ENCODE measurements at regions not wholly inside any gene's neighbourhood (a gene's known extent, or its start where the extent isn't known, plus 50 kb on each side); places are given as distances from the start of the nearest gene placed in this dataset.
"Not testable (repeated sequence)": the region's sequence is repeated elsewhere in the genome, so short reads cannot be mapped to it uniquely, and the experiment has no call there.

DNA sequence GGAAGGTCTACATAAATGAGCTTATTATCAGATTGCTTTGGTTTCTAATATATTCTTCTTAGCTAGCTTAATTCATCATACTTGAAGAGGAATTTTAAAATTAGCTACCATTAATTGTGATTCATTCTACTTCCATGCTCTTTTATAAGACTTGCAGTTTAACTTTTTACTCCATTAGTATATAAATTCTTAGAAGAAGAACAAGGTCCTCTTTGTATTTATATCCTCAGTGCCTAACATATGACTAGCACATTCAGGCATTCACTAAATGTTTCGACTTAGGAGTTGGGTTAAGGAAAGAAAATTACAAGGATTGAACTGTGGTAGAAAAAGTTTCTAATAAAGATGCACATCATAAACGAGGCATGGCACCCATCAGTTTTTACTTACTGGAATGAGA, 1135.5 kb downstream of the JRKL start:
- TF ChIP-seq, protein P1, sequence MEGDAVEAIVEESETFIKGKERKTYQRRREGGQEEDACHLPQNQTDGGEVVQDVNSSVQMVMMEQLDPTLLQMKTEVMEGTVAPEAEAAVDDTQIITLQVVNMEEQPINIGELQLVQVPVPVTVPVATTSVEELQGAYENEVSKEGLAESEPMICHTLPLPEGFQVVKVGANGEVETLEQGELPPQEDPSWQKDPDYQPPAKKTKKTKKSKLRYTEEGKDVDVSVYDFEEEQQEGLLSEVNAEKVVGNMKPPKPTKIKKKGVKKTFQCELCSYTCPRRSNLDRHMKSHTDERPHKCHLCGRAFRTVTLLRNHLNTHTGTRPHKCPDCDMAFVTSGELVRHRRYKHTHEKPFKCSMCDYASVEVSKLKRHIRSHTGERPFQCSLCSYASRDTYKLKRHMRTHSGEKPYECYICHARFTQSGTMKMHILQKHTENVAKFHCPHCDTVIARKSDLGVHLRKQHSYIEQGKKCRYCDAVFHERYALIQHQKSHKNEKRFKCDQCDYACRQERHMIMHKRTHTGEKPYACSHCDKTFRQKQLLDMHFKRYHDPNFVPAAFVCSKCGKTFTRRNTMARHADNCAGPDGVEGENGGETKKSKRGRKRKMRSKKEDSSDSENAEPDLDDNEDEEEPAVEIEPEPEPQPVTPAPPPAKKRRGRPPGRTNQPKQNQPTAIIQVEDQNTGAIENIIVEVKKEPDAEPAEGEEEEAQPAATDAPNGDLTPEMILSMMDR (IDR thresholded peaks at IDR 0.05; ENCODE audit: low read depth, low read length) = no peak
- no peak overlapping the region for H3K4me3 ChIP-seq (replicated peaks in 1 of 2; ENCODE audit: low read depth in 2 of 2, low read length in 2 of 2)
- DNase-seq (ENCODE audit: low read depth in 2 of 2) = peak in 1 of 2 donors; percentile 5

DNA sequence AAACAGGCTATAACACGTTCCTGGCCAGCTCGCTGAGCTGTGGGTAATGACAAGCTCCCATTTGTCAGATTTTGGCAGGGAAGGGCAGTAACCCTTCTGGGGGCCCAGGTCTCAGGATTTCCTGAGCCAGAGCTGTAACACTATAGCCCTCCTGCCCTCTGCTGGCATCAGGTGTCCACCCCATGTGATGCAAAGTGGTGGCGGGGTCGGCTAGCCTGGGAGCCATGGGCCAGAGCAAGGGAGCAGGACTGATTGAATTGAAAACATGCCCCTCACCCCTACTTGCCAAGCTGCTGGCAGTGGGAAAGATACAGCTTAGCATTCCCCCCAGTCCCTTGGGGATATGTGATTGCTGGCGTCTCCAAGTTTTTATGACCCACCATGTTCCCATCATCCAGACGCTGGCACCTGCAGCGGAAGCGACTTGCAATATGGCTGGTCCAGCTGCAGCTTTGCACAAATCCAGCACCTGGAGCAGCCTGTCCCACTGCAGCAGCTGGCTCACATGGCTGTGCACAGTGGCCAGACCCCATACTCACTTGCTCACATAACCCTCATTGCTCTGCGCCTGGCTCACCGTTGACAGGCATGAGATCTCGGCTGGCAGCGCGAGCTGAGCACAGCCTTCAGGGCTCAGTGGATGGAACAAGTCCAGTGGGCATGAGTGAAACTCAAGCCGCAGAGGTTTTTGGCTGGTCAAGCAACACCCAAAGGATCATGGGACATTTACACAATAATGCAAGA, 1147.8 kb downstream of the JRKL start:
- TF ChIP-seq, protein P1 (IDR thresholded peaks at IDR 0.05; ENCODE audit: low read depth, low read length) = no peak
- H3K4me3 ChIP-seq (replicated peaks in 1 of 2; ENCODE audit: low read depth in 2 of 2, low read length in 2 of 2) = no peak overlapping the region
- no peak for DNase-seq (ENCODE audit: low read depth in 2 of 2)

DNA sequence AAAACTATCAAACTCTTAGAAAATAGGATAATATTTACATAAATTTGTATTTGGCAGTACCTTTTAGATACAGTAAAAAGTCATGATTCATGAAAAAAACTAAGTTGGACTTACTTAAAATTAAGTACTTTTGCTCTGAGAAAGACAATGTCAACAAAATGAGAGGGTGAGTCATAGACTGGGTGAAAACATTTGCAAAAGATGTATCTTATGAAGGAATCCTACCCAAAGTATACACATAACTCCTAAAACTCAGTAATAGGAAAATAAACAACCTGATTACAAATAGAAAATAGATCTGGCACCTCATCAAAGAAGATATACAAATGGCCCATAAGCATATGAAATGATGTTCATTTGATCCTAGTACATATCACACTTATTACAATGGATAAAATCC, 1154.6 kb downstream of the JRKL start:
- H3K4me3 ChIP-seq (replicated peaks in 1 of 2; ENCODE audit: low read depth in 2 of 2, low read length in 2 of 2) = no peak overlapping the region
- DNase-seq (ENCODE audit: low read depth in 2 of 2) = peak; percentile 19 to 46
- TF ChIP-seq, protein P1 (IDR thresholded peaks at IDR 0.05; ENCODE audit: low read depth, low read length) = no peak

DNA sequence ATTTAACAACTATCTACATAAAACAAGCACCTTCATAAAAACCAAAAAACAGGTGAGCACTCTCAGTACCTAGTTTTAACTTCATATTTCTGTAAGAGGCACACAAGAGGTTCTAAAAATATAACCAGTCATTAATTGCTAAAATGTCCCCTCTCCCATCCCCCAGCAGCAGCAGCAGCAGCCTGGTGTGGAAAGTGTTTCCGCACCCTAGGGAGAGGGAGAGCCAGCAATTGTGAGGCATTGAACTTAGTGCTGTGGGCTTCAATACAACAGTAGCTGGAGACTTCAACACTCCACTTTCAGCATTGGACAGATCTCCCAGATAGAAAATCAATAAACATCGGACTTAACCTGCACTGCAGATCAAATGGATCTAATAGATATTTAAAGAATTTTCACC, 1158.5 kb downstream of the JRKL start:
- no peak overlapping the region for H3K4me3 ChIP-seq (replicated peaks in 1 of 2; ENCODE audit: low read depth in 2 of 2, low read length in 2 of 2)
- DNase-seq (ENCODE audit: low read depth in 2 of 2) = no peak
- TF ChIP-seq, protein P1 (IDR thresholded peaks at IDR 0.05; ENCODE audit: low read depth, low read length) = no peak

DNA sequence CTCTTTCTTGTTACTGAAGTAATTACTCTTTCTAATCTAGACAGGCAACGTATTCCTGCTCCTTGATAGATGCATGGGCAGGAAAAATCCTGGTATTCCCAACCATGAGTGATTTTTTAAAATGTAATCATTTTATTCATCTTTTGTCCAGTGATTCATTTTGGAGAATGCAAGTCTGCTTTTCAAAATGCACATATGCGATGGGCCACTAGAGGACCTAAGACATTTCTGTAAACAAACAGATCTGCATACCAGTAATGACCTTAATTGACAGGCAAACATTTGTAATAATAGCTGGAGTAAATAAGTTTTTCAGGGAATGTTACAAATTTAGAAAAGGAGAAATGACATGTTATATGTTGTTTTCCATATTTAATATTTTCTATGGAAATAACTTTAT, 1167.6 kb downstream of the JRKL start:
- peak; percentile 56 to 64 for DNase-seq (ENCODE audit: low read depth in 2 of 2)
- TF ChIP-seq, protein P1 (IDR thresholded peaks at IDR 0.05; ENCODE audit: low read depth, low read length) = peak; percentile 69
- no peak overlapping the region for H3K4me3 ChIP-seq (replicated peaks in 1 of 2; ENCODE audit: low read depth in 2 of 2, low read length in 2 of 2)

DNA sequence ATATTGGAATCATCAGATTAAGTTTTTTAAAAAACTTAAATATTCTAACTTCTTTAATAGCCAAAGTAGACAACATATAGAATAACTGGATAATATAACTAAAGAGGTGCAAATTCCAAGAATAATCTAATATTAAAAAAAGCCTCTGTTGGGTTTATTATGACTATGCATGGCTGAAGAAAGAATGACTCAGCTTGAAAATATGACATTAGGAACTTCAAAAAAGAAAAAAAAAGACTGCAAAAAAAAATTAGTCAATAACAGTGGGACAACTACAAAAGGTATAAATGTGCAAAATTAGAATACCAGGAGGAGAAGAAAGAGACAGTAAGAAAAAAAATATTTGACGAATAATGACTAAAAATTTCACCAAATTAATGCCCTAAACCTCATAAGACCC, 1178.0 kb downstream of the JRKL start:
- DNase-seq (ENCODE audit: low read depth in 2 of 2) = peak; percentile 23 to 57
- no peak overlapping the region for H3K4me3 ChIP-seq (replicated peaks in 1 of 2; ENCODE audit: low read depth in 2 of 2, low read length in 2 of 2)
- TF ChIP-seq, protein P1 (IDR thresholded peaks at IDR 0.05; ENCODE audit: low read depth, low read length) = no peak

DNA sequence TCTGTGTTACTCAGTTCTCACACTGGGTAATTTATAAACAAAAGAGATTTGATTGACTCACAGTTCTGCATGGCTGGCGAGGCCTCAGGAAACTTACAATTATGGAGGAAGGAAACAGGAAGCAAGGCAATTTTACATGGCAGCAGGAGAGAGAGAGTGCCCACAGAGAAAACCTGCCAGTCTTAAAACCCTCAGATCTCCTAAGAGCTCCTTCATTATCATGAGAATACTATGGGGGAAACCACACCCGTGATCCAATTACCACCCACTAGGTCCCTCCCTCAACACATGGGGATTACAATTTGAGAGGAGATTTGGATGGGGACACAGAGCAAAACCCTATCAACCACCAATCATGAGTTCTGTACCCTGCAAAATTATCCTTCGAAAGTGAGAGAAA, 1180.8 kb downstream of the JRKL start:
- DNase-seq (ENCODE audit: low read depth in 2 of 2) = no peak
- TF ChIP-seq, protein P1 (IDR thresholded peaks at IDR 0.05; ENCODE audit: low read depth, low read length) = no peak
- no peak overlapping the region for H3K4me3 ChIP-seq (replicated peaks in 1 of 2; ENCODE audit: low read depth in 2 of 2, low read length in 2 of 2)

DNA sequence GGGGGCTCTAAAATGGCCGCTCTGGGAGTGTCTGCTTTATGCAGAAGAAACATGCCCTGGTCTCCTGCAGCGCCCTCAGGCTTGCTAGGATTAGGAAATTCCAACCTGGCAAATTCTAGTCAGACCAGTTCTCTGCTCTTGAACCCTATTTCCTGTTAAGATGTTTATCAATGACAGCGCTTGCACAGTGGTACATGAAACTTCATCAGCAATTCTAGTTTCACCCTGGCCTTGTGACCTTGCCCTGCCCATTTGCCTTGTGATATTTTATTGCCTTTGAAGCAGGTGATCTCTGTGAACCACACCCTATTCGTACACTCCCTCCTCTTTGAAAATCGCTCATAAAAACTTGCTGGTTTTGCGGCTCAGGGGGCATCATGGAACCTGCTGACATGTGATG, 1184.0 kb downstream of the JRKL start:
- DNase-seq (ENCODE audit: low read depth in 2 of 2) = not testable (repeated sequence)

More for the DNA sequence above, 1184.0 kb downstream of the JRKL start:
- not testable (repeated sequence) for H3K4me3 ChIP-seq (replicated peaks in 1 of 2; ENCODE audit: low read depth in 2 of 2, low read length in 2 of 2)
